A673 (cell line): ENCODE measurements at regions not wholly inside any gene's neighbourhood (a gene's known extent, or its start where the extent isn't known, plus 50 kb on each side); places are given as distances from the start of the nearest gene placed in this dataset.

Experiments used
- CTCF ChIP-seq: fragments of 300-800, 200-600 bp; sonication (generic); conservative IDR thresholded peaks from 2 replicates; pipeline ENCODE4 v1.5.1; 2017; ENCODE audit warnings: low read depth, mild to moderate bottlenecking, antibody characterized with exemption, low read length, moderate library complexity, mixed read lengths
- EZH2 ChIP-seq: fragments of 200-600 bp; sonication (generic); IDR thresholded peaks from 2 replicates; pipeline ENCODE4 v1.6.1; 2017; ENCODE audit warnings: borderline replicate concordance, low read depth, mild to moderate bottlenecking, mixed read lengths, antibody characterized with exemption, low read length; ENCODE audit not compliant: poor library complexity, severe bottlenecking

GRCh38 chr11:81669935-81670543, 1063.6 kb downstream of the FAM181B start:
- TF ChIP-seq CTCF (no peak), EZH2 (no peak)
